ENCODE measurements at regions not wholly inside any gene's neighbourhood (a gene's known extent, or its start where the extent isn't known, plus 50 kb on each side); places are given as distances from the start of the nearest gene placed in this dataset.

- no peak for TF ChIP-seq POLR2A (IDR thresholded peaks at IDR 0.05; ENCODE audit: low read length)
- no peak for TF ChIP-seq GATA1 (IDR thresholded peaks at IDR 0.05; ENCODE audit: low read depth, low read length)
These were observed 1077.0 kb upstream of the C9orf72 start for GRCh38 chr9:28650327-28650726.

All from erythroblast (primary cell).